ENCODE measurements at regions not wholly inside any gene's neighbourhood (a gene's known extent, or its start where the extent isn't known, plus 50 kb on each side); places are given as distances from the start of the nearest gene placed in this dataset.
A peak's percentile ranks its signal among the peaks of the same experiment; 100 is the strongest.

DNA sequence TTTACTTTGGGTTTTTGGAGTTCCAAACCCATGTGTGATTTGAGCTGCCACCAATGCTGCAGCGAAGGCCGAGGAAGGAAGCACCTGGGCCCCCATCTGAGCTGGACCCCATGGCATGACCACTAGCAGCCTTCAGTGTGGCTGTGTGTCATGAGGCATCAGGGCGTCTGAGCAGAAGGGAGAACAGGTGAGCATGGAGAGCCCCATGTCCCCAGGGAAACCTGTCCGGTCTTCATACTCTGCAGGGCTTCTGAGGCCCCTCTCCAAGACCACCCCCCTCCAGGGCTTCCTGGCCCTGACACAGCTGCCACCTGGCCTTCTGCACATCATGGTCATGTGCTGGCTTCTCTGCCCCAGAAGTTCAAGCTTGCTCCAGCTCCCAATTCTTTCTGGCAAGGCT is 169.1 kb upstream of the CST7 start:
- DNase-seq, result no peak

GRCh38 chr20:24780674-24781417 is 168.2 kb upstream of the CST7 start:
- DNase-seq, result no peak

DNA sequence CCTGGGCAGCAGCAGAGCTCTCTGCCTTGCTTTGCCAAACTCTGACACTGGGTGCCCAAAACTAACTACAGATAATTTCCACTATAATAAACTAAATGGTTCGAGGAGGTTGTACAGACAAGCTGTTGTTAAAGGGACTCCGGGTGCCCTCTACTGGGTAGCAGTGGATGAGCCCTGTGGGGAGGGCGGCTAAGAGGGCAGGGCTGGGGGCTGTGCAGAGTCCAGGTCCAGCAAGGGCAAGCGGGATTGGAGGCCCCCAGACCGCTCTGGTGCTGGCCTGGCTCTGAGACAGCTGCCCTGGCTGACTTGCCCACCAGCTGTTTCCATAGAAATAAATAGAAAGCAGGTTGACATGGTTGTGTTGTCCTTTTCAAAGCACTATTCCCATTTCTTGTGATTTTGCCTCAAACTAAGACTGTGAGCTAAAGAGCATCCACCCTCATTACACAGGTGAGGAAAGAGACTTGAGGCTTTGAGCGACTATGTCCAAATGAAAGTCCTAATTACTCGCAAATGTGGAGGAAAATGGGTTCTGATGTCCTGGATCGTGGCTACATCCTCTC is 167.6 kb upstream of the CST7 start:
- peak in 1 of 2 experiments; percentile 29 for DNase-seq

DNA sequence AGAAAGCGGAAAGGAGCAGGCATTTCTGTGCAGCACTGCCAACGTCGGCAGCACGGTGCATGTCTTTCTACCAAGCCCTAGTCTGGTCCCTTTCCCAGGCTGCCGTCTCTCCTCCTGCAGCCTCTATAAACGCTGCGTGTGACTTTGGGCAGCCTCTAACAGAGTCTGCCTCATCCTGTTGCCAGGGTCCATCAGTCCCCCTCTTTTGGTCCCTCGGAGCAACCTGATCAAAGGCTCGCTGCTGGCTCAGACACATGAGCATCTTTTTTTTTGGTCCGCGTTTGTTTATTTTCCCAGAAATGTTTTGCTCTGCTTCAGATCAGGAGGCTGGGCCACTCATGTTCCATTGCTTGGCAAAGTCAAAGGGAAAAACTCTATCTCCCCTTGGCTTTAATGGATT is 166.8 kb upstream of the CST7 start:
- no peak for DNase-seq

- DNase-seq, result no peak
Measured at GRCh38 chr20:24782801-24783630, 166.1 kb upstream of the CST7 start.

GRCh38 chr20:24783631-24784492 is 165.2 kb upstream of the CST7 start:
- no peak for DNase-seq

DNA sequence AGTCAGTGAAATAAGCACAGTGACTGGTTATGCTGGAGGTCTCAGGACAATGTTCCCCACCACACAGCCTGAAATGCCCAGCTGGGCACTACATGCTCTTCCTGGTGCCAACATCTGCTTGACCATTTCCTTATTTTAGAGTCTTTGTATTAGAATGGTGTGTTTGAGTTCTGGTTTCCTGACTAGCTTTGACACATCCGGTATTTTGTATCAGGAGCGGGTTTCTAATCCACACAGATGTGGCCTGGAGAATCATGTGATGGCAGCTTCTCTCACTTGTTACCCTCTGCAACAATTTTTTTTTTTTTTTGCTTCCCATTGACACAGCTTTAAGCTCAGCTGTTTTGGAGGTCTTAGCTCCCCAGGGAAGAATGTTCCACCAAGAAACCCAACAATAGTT is 164.5 kb upstream of the CST7 start:
- DNase-seq, result no peak

- no peak for DNase-seq
Measured at GRCh38 chr20:24785141-24786110, 163.6 kb upstream of the CST7 start.

- DNase-seq, result no peak
Measured at GRCh38 chr20:24786111-24786495, 163.0 kb upstream of the CST7 start.

- DNase-seq, result no peak
Measured at GRCh38 chr20:24786646-24787045, 162.4 kb upstream of the CST7 start.

- no peak for DNase-seq
Measured at GRCh38 chr20:24787071-24787470, 162.0 kb upstream of the CST7 start.

DNA sequence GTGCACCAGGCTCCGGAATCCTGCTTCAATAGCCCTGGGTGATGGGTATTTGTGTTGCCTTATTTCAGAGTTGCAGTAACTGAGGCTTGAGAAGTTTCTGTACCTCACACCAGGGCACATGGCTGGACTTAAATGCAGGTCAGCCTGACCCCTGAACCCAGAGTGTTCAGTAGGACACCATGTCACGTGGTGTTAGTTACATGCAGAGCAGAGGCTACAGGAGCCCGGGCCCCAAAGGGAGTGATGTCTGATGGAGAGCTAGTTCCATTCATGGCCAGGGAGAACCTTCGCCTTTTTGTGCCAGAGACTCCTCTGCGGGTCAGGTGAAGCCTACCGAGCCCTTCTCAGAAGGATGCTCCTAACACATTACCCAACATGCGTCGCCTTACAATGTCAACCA is 161.4 kb upstream of the CST7 start:
- DNase-seq, result no peak

GRCh38 chr20:24789877-24790276 is 159.2 kb upstream of the CST7 start:
- DNase-seq, result no peak

GRCh38 chr20:24790746-24791283 is 158.3 kb upstream of the CST7 start:
- no peak for DNase-seq

DNA sequence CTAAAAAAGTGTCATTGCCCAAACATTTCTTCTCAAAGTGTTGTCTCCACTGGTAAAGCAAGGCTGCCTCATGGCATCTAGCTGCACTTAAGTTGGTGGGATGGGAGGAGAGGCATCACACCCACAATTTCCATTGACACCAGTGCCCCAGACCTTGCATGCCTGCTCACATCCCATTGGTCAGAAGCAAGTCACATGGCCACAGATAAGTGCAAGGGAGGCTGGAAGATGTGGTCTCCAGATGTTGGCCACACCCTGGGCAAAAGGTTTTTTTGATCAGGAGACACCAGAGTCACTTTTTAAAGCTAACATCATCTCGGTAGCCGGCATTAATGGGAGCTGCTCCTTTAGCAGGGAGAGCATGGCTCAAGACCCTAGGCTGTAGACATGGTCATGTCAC is 157.1 kb upstream of the CST7 start:
- no peak for DNase-seq

- DNase-seq, result no peak
Measured at GRCh38 chr20:24792641-24793495, 156.2 kb upstream of the CST7 start.

- no peak for DNase-seq
Measured at GRCh38 chr20:24795436-24795835, 153.6 kb upstream of the CST7 start.

- DNase-seq, result no peak
Measured at GRCh38 chr20:24796236-24796635, 152.8 kb upstream of the CST7 start.

- DNase-seq, result no peak
Measured at GRCh38 chr20:24797113-24797512, 152.0 kb upstream of the CST7 start.

Data from SW 1271 (cell line).